ENCODE measurements at regions not wholly inside any gene's neighbourhood (a gene's known extent, or its start where the extent isn't known, plus 50 kb on each side); places are given as distances from the start of the nearest gene placed in this dataset.

DNA sequence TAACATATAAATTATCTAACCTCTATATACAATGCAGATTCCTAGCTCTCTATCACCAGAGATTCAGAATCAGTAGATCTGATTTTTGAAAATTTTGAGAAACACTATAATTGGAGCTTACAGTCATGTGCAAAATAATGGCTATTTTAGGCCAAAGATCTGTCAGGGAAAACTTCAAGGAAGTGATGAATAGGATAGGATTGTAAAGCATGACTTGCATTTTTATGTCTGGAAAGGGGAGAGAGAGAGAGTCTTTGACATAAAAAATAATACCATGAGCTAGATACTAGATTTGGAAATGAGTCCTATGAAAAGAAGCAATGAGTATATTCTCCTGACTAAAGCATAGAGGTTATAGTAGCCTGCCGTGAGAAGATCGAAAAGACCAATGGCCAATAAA is 181.1 kb downstream of the SDHAF3 start (continued):
- no peak for TF ChIP-seq MAFK (IDR thresholded peaks at IDR 0.05; ENCODE audit: low read depth, low read length)
- TF ChIP-seq KDM1A (IDR thresholded peaks at IDR 0.05; ENCODE audit: borderline replicate concordance, low read length) = no peak
- TF ChIP-seq, protein P1, sequence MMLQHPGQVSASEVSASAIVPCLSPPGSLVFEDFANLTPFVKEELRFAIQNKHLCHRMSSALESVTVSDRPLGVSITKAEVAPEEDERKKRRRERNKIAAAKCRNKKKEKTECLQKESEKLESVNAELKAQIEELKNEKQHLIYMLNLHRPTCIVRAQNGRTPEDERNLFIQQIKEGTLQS (IDR thresholded peaks at IDR 0.05; ENCODE audit: insufficient read depth, low read depth, low read length) = no peak
- TF ChIP-seq SIRT6 (IDR thresholded peaks at IDR 0.05; ENCODE audit: low read length) = no peak
